SK-N-MC (cell line): ENCODE measurements at regions not wholly inside any gene's neighbourhood (a gene's known extent, or its start where the extent isn't known, plus 50 kb on each side); places are given as distances from the start of the nearest gene placed in this dataset.

Experiments
- DNase-seq: peaks from one replicate; pipeline ENCODE4 v3.0.0-alpha.2; 2011; ENCODE audit warnings: low read depth, low spot score
- H3K27ac ChIP-seq: fragments of 200-600 bp; sonication (generic); 2 replicates; pipeline ENCODE4 v1.5.1; 2016; ENCODE audit warnings: mixed run types
- H3K36me3 ChIP-seq: fragments of 200-600 bp; sonication (generic); 2 replicates; pipeline ENCODE4 v1.6.1; 2017; ENCODE audit warnings: antibody characterized with exemption, low read length, mixed read lengths; ENCODE audit not compliant: insufficient read depth
- H3K4me3 ChIP-seq: fragments of 200-600 bp; sonication (generic); 2 replicates; pipeline ENCODE4 v1.5.1; 2016
- H3K9ac ChIP-seq: fragments of 200-600 bp; sonication (generic); 2 replicates; pipeline ENCODE4 v1.8.0; 2017; ENCODE audit warnings: mixed run types, mixed read lengths; ENCODE audit not compliant: insufficient read length
- H3K9me3 ChIP-seq: fragments of 200-600 bp; sonication (generic); 2 replicates; pipeline ENCODE4 v1.6.1; 2017; ENCODE audit warnings: low read depth, mild to moderate bottlenecking, antibody characterized with exemption, low read length, moderate library complexity, mixed read lengths
- EZH2 ChIP-seq: fragments of 200-600 bp; sonication (generic); IDR thresholded peaks from one replicate; pipeline ENCODE4 v1.6.1; 2017; ENCODE audit warnings: antibody characterized with exemption
- FOXP2 ChIP-seq: optimal IDR thresholded peaks from 2 replicates; pipeline ENCODE3; 2011; ENCODE audit warnings: mild to moderate bottlenecking, moderate library complexity; ENCODE audit not compliant: insufficient read depth; ENCODE audit errors: extremely low read length, control extremely low read depth
- POLR2AphosphoS5 ChIP-seq: IDR thresholded peaks from 2 replicates; pipeline ENCODE4 v1.6.1; 2012; ENCODE audit warnings: mild to moderate bottlenecking, low read depth, low read length, borderline replicate concordance

- no peaks in the 10 kb centered on the region for H3K9me3 ChIP-seq
- H3K36me3 ChIP-seq: no peaks in the 10 kb centered on the region
- DNase-seq: no peak
- H3K9ac ChIP-seq: no peak overlapping the region
- H3K27ac ChIP-seq: no peak overlapping the region
- TF ChIP-seq POLR2AphosphoS5 (no peak), EZH2 (no peak), FOXP2 (no peak)
- H3K4me3 ChIP-seq: no peak overlapping the region
Observed at GRCh38 chr1:209218113-209218512, 365.4 kb upstream of the CAMK1G start.

DNA sequence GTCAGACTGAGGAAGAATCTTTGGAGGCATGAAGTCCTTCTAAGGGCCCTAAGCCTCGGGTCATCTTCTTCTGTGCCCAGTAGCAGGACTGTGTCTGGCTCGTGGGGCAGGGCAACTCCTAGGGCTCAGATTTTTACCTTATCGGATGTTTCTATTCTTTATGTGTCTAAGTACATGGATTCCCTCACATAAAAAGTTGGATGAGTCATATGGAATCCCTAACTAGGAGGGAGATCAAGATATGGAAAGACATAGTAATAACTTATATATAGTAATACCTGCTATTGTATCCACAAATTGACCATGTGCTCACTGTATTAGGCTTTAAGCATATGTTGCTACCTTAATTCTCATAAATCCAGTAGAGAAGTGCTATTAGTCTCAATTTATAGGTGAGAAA lies 364.5 kb upstream of the CAMK1G start:
- H3K9ac ChIP-seq: no peak overlapping the region
- TF ChIP-seq EZH2 (no peak), POLR2AphosphoS5 (no peak), FOXP2 (no peak)
- DNase-seq: no peak
- no peaks in the 10 kb centered on the region for H3K36me3 ChIP-seq
- H3K9me3 ChIP-seq: no peaks in the 10 kb centered on the region
- no peak overlapping the region for H3K27ac ChIP-seq
- no peak overlapping the region for H3K4me3 ChIP-seq

DNA sequence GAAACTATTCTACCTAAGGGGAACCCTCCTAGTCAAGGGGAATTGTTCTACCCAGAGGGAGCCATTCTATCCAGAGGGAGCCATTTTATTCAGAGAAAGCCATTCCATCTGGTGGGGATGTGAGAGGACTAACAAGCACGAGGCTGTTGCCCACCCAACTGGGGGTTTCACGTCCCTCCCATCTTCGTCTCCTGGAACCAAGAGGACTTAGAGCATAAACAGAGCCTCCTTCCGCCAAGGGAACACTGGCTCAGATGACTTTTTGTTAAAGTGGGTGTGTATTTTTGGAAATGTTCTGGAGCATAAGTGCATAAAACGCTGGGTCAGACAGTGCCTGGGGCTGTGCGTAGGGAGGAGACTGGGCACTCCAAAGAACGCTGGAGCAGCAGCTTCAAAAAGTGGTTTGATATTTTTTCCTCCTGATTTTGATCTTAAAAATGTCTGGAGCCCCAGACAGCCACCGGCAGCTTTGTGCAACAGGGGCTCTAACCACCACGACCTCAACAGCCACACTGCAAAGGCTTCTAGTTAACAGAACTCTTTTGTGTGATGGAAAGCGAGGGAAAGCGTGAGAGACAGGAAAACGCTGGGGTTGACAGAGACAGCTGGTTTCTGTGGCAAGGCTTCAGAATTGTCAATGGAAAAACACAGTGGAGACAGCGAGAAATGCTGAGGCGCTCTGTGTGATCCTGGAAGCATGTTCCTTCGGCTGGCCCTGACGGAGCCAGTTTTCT lies 363.6 kb upstream of the CAMK1G start:
- H3K27ac ChIP-seq: no peak overlapping the region
- no peak overlapping the region for H3K4me3 ChIP-seq

GRCh38 chr1:209222826-209223225 lies 360.7 kb upstream of the CAMK1G start:
- Histone ChIP-seq H3K9ac (no peak overlapping the region), H3K9me3 (no peaks in the 10 kb centered on the region), H3K36me3 (no peaks in the 10 kb centered on the region), H3K27ac (no peak overlapping the region), H3K4me3 (no peak overlapping the region)
- no peak for DNase-seq
- TF ChIP-seq POLR2AphosphoS5 (no peak), FOXP2 (no peak), EZH2 (no peak)

More for the DNA sequence above, 363.6 kb upstream of the CAMK1G start:
- no peaks in the 10 kb centered on the region for H3K36me3 ChIP-seq
- no peaks in the 10 kb centered on the region for H3K9me3 ChIP-seq
- TF ChIP-seq EZH2: no peak
- no peak overlapping the region for H3K9ac ChIP-seq
- DNase-seq: no peak

DNA sequence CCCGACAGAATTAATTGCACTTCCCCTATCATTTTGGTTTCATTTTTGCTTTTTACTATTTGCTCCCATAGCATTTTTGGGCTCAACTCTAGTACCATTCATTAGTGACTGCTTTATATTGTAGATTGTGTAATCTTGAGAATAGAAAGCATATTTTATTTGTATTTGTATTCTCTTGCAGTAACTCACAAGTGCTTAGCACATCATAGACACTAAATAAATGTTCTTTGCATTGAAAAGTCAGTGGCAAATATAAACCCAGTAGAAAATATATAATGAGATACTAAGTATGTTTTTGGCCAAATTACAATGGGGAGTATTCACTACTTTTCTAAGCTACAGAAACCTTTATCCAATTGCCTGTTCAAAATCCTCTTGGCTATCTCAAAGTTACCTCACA lies 359.7 kb upstream of the CAMK1G start:
- Histone ChIP-seq H3K9me3 (no peaks in the 10 kb centered on the region), H3K4me3 (no peak overlapping the region), H3K27ac (no peak overlapping the region), H3K9ac (no peak overlapping the region), H3K36me3 (no peaks in the 10 kb centered on the region)
- no peak for DNase-seq
- TF ChIP-seq EZH2: no peak
- no peak for TF ChIP-seq FOXP2
- no peak for TF ChIP-seq POLR2AphosphoS5

DNA sequence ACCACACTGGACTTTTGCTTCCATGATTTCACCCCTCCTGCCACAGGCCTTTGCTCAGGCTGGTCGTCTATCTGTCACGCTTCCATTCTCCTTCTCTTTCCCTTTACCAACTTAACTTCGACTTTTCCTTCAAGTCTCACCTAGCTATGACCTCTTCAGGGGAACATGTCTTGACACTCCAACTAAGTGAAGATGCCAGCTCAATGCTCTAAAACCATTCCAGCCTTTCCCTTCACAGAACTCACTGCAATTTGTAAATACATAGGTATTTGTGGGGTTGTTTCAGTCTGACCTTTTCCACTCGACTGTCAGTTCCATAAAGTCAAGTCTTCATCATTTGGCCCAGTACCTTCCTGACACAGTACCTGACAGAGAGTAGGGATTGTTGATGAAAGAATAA lies 358.6 kb upstream of the CAMK1G start:
- Histone ChIP-seq H3K4me3 (no peak overlapping the region), H3K9me3 (no peaks in the 10 kb centered on the region), H3K36me3 (no peaks in the 10 kb centered on the region), H3K9ac (no peak overlapping the region), H3K27ac (no peak overlapping the region)
- TF ChIP-seq POLR2AphosphoS5 (no peak), EZH2 (no peak), FOXP2 (no peak)
- no peak for DNase-seq

DNA sequence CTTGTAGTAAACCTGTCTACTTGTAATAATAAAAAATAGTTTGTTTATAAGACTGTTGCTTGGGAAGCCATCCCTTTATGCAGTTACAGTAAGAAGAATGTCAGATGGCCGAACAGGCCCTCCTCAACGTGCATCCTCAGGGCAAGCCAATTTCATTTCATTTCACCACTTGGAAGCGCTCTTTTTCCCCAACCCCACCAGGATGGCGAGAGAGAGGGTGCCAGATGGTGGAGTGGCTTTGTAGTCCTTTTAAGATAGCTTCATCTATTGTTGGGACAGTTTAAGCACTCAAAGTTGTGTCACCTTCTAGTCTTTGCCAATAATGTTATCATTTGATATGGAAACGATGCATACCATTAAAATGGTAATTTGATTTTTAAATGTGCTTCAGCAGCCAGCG lies 356.3 kb upstream of the CAMK1G start:
- no peak for DNase-seq
- H3K27ac ChIP-seq: no peak overlapping the region
- H3K4me3 ChIP-seq: no peak overlapping the region
- TF ChIP-seq FOXP2 (no peak), EZH2 (no peak), POLR2AphosphoS5 (no peak)
- H3K36me3 ChIP-seq: no peaks in the 10 kb centered on the region
- no peaks in the 10 kb centered on the region for H3K9me3 ChIP-seq
- H3K9ac ChIP-seq: no peak overlapping the region

DNA sequence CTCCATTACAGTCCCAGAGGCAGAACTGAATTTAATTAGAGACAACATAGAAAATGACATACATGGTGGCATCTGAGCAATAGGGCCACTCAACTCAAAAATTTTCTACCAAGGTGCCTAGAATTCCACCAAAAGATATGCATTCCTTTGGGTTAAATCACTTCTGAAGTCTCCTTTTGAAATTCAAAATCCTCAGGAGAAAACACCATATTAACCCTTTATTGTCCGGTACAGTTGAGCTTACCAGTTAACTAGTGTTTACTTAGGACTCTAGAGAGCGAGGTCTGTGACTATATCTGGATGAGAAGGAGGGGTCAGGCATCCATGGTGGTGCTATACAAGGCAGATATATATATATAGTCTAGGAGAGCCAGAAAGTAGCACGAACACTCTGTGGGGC lies 355.6 kb upstream of the CAMK1G start:
- Histone ChIP-seq H3K27ac (no peak overlapping the region), H3K36me3 (no peaks in the 10 kb centered on the region), H3K9ac (no peak overlapping the region), H3K4me3 (no peak overlapping the region), H3K9me3 (no peaks in the 10 kb centered on the region)
- DNase-seq: no peak
- TF ChIP-seq POLR2AphosphoS5 (no peak), EZH2 (no peak), FOXP2 (no peak)

- no peaks in the 10 kb centered on the region for H3K9me3 ChIP-seq
- TF ChIP-seq FOXP2 (no peak), POLR2AphosphoS5 (no peak), EZH2 (no peak)
- H3K36me3 ChIP-seq: no peaks in the 10 kb centered on the region
- no peak for DNase-seq
- no peak overlapping the region for H3K27ac ChIP-seq
- no peak overlapping the region for H3K9ac ChIP-seq
- no peak overlapping the region for H3K4me3 ChIP-seq
Observed at GRCh38 chr1:209229494-209230061, 353.9 kb upstream of the CAMK1G start.
